HFF-Myc (cell line): ENCODE measurements at regions not wholly inside any gene's neighbourhood (a gene's known extent, or its start where the extent isn't known, plus 50 kb on each side); places are given as distances from the start of the nearest gene placed in this dataset.
A peak's percentile ranks its signal among the peaks of the same experiment; 100 is the strongest.

Experiments
- DNase-seq: peaks from one replicate; pipeline ENCODE4 v3.0.0-alpha.2; 2011; ENCODE audit warnings: low read depth; ENCODE audit errors: extremely low read depth
- H3K4me3 ChIP-seq: replicated peaks from 2 replicates; pipeline ENCODE4 v1.5.1; 2011; ENCODE audit warnings: low read depth, mild to moderate bottlenecking, control low read depth, low read length
- CTCF ChIP-seq: IDR thresholded peaks from 2 replicates; pipeline ENCODE4 v1.5.1; 2012; ENCODE audit warnings: mild to moderate bottlenecking, low read depth, low read length, control low read depth; ENCODE audit errors: missing control alignments

DNA sequence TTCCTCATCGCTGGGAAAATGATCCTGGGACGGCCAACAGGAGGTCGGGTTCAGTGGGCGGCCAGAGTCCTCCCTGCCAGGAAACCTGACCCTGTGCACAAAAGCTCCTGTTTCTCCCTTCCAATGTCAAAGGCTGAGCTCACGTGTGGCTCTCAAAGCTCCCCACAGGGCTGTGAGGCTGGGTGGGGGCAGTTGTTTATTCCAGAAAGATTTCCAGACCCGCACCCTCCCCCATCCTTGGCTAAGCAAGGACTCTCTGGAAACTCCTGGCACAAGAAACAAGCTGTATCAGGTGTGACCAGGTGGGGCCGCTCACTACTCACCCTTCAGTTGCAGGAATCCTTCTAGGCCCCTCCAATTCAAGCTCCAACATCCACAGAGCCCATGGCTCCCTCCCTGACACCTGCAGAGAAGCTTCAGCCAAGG is 131.9 kb downstream of the SHANK2 start:
- peak; percentile 18 for TF ChIP-seq CTCF
- H3K4me3 ChIP-seq: no peak overlapping the region
- no peak for DNase-seq

DNA sequence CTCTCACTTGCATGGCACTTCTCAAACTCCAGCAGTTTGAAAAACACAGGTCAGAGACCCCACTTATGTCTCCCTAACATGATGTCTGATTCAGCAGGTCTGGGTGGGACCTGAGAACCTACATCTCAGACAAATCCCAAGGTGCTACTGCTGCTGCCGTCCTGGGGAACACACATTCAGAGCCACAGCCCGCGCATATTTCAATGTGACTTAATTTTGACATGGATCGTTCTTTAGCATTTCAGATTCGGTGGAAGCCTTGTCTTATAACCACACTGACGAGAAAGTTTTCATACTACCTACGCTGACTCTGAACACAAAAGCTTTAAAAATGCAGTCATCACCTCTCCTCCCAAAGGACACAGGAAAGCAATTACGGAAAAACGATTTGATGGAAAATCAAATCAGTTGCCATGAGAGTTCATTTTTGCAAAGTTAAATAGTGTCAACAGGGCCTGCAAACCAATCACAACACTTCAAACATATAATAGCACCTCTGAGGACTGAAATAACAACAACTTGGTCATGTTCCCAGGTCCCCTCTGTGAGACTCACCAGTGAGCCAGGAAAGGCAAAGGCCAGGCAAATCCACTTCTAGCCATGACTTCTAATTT is 132.6 kb downstream of the SHANK2 start:
- DNase-seq: no peak
- no peak for TF ChIP-seq CTCF
- H3K4me3 ChIP-seq: no peak overlapping the region

DNA sequence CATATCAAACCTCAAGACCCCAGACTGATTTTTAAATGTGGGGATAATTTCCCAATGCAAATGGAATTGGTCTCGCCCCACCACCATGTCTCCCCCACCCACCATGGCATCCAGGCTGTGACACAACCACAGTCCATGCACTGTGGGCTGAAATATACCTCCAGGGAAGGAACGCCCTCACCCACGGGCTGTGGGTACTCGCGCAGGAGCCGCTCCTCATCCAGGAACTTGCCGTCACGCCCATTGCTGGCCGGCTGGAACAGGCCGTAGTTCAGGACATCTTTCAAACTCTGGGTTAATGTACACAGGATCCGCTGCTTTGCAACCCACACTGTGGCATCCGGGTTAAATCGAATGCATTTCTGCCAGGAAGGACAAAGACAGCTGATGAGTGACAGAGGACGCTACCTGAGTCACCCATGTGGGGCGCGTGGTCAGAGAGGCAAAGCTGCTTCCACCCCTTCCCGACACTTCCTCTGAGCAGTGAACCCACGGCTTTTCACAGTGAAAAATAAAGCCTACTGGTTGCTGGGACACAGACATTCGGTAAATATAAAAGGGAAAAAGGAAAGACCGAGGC is 133.6 kb downstream of the SHANK2 start:
- DNase-seq: no peak
- no peak overlapping the region for H3K4me3 ChIP-seq
- no peak for TF ChIP-seq CTCF

GRCh38 chr11:71117311-71117710 is 135.1 kb downstream of the SHANK2 start:
- no peak overlapping the region for H3K4me3 ChIP-seq
- no peak for DNase-seq
- TF ChIP-seq CTCF: no peak

DNA sequence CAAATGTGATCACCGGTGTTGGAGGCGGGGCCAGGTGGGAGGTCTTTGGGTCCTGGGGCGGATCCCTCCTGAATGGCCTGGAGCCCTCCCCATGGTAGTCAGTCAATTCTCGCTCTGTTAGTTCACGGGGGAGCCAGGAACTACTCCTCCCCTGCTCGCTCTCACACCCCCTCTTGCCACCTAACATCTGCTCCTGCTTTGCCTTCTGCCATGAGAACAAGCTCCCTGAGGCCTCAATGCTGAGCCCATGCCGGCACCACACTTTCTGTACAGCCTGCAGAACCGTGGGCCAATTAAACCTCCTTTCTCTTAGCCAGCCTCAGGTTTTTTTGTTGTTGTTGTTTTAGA is 135.7 kb downstream of the SHANK2 start:
- DNase-seq: no peak
- TF ChIP-seq CTCF: no peak

DNA sequence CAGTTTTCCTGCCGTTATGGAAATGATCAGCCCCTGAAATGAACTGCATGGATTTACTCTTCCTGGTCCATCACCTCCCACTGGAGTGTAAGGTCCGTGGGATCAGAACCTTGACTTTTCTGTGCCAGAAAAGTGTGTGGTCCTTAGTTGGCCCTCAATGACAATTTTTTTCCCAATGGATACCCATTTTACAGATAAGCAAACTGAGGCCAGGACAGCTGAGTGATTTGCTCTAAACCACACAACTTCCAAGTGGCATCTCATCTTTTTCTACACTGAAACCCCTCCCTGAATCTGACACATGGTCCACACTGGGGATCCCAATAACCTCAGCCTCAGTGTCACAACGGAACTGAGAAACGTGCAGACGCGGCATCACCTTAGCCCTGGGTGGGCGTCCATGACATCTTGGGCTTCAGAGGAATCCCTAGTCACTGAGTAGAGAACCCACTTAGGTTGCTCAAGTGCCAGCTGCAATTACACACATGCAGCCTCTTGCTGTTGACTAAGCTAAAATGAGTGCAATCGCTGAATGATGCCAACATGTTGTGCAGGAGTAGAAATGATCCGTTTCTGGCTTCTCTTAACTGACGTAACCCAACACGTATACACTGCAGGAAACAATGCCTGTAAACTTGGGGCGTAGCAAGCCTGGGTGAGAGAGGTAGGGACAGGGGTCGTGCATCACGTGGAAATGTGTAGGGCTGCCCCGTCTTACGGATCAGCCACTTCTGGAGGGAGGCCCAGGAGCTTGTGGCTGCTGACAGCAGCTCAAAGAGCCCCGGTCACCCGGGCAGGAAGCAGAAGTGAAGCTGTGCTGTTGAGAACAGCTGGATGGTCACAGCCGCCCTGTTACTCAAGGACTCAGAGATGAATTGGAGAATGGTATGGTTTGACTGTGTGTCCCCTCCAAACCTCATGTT is 136.3 kb downstream of the SHANK2 start:
- no peak for TF ChIP-seq CTCF
- no peak overlapping the region for H3K4me3 ChIP-seq
- no peak for DNase-seq

More for the DNA sequence above, 135.7 kb downstream of the SHANK2 start:
- no peak overlapping the region for H3K4me3 ChIP-seq
